WTC11 (cell line): ENCODE measurements at regions not wholly inside any gene's neighbourhood (a gene's known extent, or its start where the extent isn't known, plus 50 kb on each side); places are given as distances from the start of the nearest gene placed in this dataset.

Experiments used
- GTF2I ChIP-seq: fragments of 250-450 bp; sonication (Bioruptor Pico); conservative IDR thresholded peaks from 2 replicates; pipeline ENCODE4 v1.4.0; 2021; ENCODE audit warnings: mild to moderate bottlenecking
- RORB ChIP-seq: fragments of 250-450 bp; sonication (Bioruptor Pico); IDR thresholded peaks from 2 replicates; pipeline ENCODE4 v1.9.0; 2021; ENCODE audit warnings: mild to moderate bottlenecking
- TF ChIP-seq, protein P1 (sequence below): fragments of 200-600 bp; IDR thresholded peaks from 2 replicates; pipeline ENCODE4 v1.8.0; 2022; ENCODE audit warnings: antibody characterized with exemption

DNA sequence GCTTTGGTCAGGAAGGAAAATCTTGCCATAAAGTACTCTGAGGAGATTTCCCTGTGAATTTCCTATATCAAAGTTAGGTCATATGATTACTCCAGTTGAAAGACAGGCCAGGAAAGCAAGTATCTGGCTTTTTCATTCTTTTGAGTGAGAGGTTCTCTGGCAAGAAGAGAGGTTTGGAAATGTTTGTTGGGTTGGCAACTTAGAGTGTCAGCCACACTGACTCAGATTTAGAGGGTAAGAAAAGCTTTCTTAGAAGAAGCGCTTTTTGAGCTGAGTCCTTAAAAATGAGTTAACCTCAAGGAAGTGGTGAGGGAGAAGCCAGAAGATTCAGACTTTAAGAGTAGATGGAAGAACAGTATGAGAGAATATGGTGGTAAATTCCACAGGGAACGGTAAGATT lies 86.1 kb upstream of the BDNF start:
- TF ChIP-seq RORB (CRISPR knock-in tag): no peak
- TF ChIP-seq, protein P1, sequence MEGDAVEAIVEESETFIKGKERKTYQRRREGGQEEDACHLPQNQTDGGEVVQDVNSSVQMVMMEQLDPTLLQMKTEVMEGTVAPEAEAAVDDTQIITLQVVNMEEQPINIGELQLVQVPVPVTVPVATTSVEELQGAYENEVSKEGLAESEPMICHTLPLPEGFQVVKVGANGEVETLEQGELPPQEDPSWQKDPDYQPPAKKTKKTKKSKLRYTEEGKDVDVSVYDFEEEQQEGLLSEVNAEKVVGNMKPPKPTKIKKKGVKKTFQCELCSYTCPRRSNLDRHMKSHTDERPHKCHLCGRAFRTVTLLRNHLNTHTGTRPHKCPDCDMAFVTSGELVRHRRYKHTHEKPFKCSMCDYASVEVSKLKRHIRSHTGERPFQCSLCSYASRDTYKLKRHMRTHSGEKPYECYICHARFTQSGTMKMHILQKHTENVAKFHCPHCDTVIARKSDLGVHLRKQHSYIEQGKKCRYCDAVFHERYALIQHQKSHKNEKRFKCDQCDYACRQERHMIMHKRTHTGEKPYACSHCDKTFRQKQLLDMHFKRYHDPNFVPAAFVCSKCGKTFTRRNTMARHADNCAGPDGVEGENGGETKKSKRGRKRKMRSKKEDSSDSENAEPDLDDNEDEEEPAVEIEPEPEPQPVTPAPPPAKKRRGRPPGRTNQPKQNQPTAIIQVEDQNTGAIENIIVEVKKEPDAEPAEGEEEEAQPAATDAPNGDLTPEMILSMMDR: no peak
- no peak for TF ChIP-seq GTF2I (CRISPR knock-in tag)
